Gastroesophageal sphincter (tissue), 3 donors: ENCODE measurements at regions not wholly inside any gene's neighbourhood (a gene's known extent, or its start where the extent isn't known, plus 50 kb on each side); places are given as distances from the start of the nearest gene placed in this dataset.
"Not testable (repeated sequence)": the region's sequence is repeated elsewhere in the genome, so short reads cannot be mapped to it uniquely, and the experiment has no call there.

ENCODE experiments used
- EP300 ChIP-seq: sonication (generic); formaldehyde crosslinking; IDR thresholded peaks from one replicate; pipeline ENCODE4 v1.6.1; 2017; ENCODE audit warnings: antibody characterized with exemption, mild to moderate bottlenecking
- POLR2A ChIP-seq, 2 donors: fragments of 450-650 bp; IDR thresholded peaks; one replicate each; pipeline ENCODE4 v1.6.1; 2017; ENCODE audit warnings: antibody characterized with exemption in 2 of 2, mild to moderate bottlenecking in 2 of 2, moderate library complexity in 1 of 2
- TF ChIP-seq, protein P1 (sequence below), 4 experiments: fragments of 200-600 bp in 2 of 4; fragments of 450-650 bp in 2 of 4; sonication (generic) in 1 of 4; IDR thresholded peaks; one replicate each; pipeline ENCODE4 v1.5.1; 2017 to 2019; ENCODE audit warnings: antibody characterized with exemption in 4 of 4, mild to moderate bottlenecking in 2 of 4, moderate library complexity in 2 of 4

GRCh38 chr13:46457255-46457654, 70.2 kb upstream of the RUBCNL start:
- TF ChIP-seq, protein P1, sequence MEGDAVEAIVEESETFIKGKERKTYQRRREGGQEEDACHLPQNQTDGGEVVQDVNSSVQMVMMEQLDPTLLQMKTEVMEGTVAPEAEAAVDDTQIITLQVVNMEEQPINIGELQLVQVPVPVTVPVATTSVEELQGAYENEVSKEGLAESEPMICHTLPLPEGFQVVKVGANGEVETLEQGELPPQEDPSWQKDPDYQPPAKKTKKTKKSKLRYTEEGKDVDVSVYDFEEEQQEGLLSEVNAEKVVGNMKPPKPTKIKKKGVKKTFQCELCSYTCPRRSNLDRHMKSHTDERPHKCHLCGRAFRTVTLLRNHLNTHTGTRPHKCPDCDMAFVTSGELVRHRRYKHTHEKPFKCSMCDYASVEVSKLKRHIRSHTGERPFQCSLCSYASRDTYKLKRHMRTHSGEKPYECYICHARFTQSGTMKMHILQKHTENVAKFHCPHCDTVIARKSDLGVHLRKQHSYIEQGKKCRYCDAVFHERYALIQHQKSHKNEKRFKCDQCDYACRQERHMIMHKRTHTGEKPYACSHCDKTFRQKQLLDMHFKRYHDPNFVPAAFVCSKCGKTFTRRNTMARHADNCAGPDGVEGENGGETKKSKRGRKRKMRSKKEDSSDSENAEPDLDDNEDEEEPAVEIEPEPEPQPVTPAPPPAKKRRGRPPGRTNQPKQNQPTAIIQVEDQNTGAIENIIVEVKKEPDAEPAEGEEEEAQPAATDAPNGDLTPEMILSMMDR (IDR thresholded peaks at IDR 0.05), result not testable (repeated sequence)
- not testable (repeated sequence) for TF ChIP-seq EP300; POLR2A (IDR thresholded peaks at IDR 0.05)
